OCI-LY1 (cell line): ENCODE measurements at regions not wholly inside any gene's neighbourhood (a gene's known extent, or its start where the extent isn't known, plus 50 kb on each side); places are given as distances from the start of the nearest gene placed in this dataset.

Experiments used
- EZH2 ChIP-seq: fragments of 200-600 bp; sonication (generic), shearing (Covaris generic); IDR thresholded peaks from 2 replicates; pipeline ENCODE4 v1.8.0; 2017; ENCODE audit warnings: borderline replicate concordance, mixed run types, mild to moderate bottlenecking, antibody characterized with exemption, low read length, moderate library complexity, mixed read lengths
- TF ChIP-seq, protein P1 (sequence below): fragments of 200-600 bp; sonication (generic), shearing (Covaris generic); IDR thresholded peaks from 2 replicates; pipeline ENCODE4 v1.5.1; 2017; ENCODE audit warnings: mild to moderate bottlenecking, antibody characterized with exemption, low read length, moderate library complexity, mixed read lengths

DNA sequence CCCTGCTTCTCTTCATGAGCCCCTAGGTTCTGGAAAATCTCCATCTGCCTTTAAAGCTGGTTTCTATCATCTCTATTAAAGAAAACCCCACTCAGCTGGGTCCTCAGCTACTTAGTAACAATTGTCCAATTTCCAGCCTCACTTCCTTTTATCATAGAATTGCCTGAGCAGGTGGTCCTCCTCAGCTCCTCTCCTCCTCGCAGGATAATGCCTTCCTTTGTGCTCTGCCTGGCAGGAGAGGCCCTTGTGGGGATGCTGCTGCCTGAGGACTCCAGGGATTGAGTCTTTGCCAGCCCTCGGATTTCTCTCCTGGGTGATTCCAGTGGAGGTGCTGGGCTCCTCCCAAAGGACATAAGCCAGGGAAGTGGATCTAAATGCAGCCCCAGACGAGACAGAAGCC, 448.3 kb downstream of the INSC start:
- TF ChIP-seq, protein P1, sequence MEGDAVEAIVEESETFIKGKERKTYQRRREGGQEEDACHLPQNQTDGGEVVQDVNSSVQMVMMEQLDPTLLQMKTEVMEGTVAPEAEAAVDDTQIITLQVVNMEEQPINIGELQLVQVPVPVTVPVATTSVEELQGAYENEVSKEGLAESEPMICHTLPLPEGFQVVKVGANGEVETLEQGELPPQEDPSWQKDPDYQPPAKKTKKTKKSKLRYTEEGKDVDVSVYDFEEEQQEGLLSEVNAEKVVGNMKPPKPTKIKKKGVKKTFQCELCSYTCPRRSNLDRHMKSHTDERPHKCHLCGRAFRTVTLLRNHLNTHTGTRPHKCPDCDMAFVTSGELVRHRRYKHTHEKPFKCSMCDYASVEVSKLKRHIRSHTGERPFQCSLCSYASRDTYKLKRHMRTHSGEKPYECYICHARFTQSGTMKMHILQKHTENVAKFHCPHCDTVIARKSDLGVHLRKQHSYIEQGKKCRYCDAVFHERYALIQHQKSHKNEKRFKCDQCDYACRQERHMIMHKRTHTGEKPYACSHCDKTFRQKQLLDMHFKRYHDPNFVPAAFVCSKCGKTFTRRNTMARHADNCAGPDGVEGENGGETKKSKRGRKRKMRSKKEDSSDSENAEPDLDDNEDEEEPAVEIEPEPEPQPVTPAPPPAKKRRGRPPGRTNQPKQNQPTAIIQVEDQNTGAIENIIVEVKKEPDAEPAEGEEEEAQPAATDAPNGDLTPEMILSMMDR, result no peak
- no peak for TF ChIP-seq EZH2
